ENCODE measurements at regions not wholly inside any gene's neighbourhood (a gene's known extent, or its start where the extent isn't known, plus 50 kb on each side); places are given as distances from the start of the nearest gene placed in this dataset.

GRCh38 chr20:59495166-59495565, 109.2 kb upstream of the PHACTR3 start:
- TF ChIP-seq GATA2 (IDR thresholded peaks at IDR 0.05; ENCODE audit: low read depth, low read length) (no peak), GATA3 (IDR thresholded peaks at IDR 0.05; ENCODE audit: low read depth, low read length) (no peak)

Measured in SH-SY5Y (cell line).